Liver (tissue), 8 donors: ENCODE measurements at regions not wholly inside any gene's neighbourhood (a gene's known extent, or its start where the extent isn't known, plus 50 kb on each side); places are given as distances from the start of the nearest gene placed in this dataset.

Source experiments
- DNase-seq: peaks from one replicate; pipeline ENCODE4 v3.0.0-alpha.2; 2017; ENCODE audit warnings: low spot score
- H3K27ac ChIP-seq, 2 donors: one replicate each; pipeline ENCODE4 v1.7.0; 2013; ENCODE audit warnings: inconsistent platforms in 2 of 2, low read length in 2 of 2, control low read depth in 1 of 2, low read depth in 1 of 2, mild to moderate bottlenecking in 1 of 2
- H3K27me3 ChIP-seq, 4 donors: one replicate each; pipeline versions ENCODE4 v1.6.1 to v1.7.0; 2013; ENCODE audit warnings: low read length in 3 of 4, inconsistent platforms in 1 of 4, mild to moderate bottlenecking in 1 of 4, moderate library complexity in 1 of 4; ENCODE audit not compliant: control insufficient read depth in 4 of 4, insufficient read depth in 4 of 4
- H3K36me3 ChIP-seq, 4 donors: one replicate each; pipeline versions ENCODE4 v1.6.1 to v1.7.0; 2013; ENCODE audit warnings: low read length in 3 of 4, mild to moderate bottlenecking in 3 of 4, low read depth in 1 of 4, moderate library complexity in 1 of 4; ENCODE audit not compliant: control insufficient read depth in 4 of 4, insufficient read depth in 3 of 4
- H3K4me1 ChIP-seq, 4 donors: one replicate each; pipeline versions ENCODE4 v1.6.1 to v1.7.0; 2013; ENCODE audit warnings: low read length in 3 of 4, mild to moderate bottlenecking in 3 of 4, moderate library complexity in 1 of 4; ENCODE audit not compliant: control insufficient read depth in 4 of 4, insufficient read depth in 4 of 4
- H3K4me3 ChIP-seq, 3 donors: one replicate each; pipeline versions ENCODE4 v1.6.1 to v1.7.0; 2013; ENCODE audit warnings: low read length in 3 of 3, control low read depth in 1 of 3, low read depth in 1 of 3, mild to moderate bottlenecking in 1 of 3
- H3K9ac ChIP-seq, 2 donors: one replicate each; pipeline ENCODE4 v1.7.0; 2013; ENCODE audit warnings: low read length in 2 of 2, mild to moderate bottlenecking in 2 of 2, moderate library complexity in 2 of 2, control low read depth in 1 of 2, low read depth in 1 of 2
- H3K9me3 ChIP-seq, 4 donors: one replicate each; pipeline versions ENCODE4 v1.6.1 to v1.7.0; 2013; ENCODE audit warnings: low read length in 3 of 4; ENCODE audit not compliant: control insufficient read depth in 4 of 4
- EGR1 ChIP-seq, 2 donors: IDR thresholded peaks; 2 replicates each; pipeline ENCODE4 v1.6.1; 2016 to 2018; ENCODE audit warnings: antibody characterized with exemption in 2 of 2, low read depth in 2 of 2
- FOXA2 ChIP-seq: IDR thresholded peaks from 2 replicates; pipeline ENCODE4 v1.6.1; 2016; ENCODE audit warnings: antibody characterized with exemption
- GABPA ChIP-seq, 2 donors: IDR thresholded peaks in 1 of 2; conservative IDR thresholded peaks in 1 of 2; 2 replicates each; pipeline ENCODE4 v1.6.1; 2016; ENCODE audit warnings: antibody characterized with exemption in 2 of 2, mild to moderate bottlenecking in 1 of 2, moderate library complexity in 1 of 2
- HNF4A ChIP-seq, 2 donors: conservative IDR thresholded peaks; 2 replicates each; pipeline ENCODE4 v1.6.1; 2016; ENCODE audit warnings: antibody characterized with exemption in 2 of 2, mild to moderate bottlenecking in 2 of 2
- HNF4G ChIP-seq: IDR thresholded peaks from 2 replicates; pipeline ENCODE4 v1.6.1; 2016; ENCODE audit warnings: antibody characterized with exemption
- JUND ChIP-seq, 2 donors: IDR thresholded peaks; 2 replicates each; pipeline ENCODE4 v1.6.1; 2016; ENCODE audit warnings: antibody characterized with exemption in 2 of 2
- NR2F2 ChIP-seq: IDR thresholded peaks from 2 replicates; pipeline ENCODE4 v1.6.1; 2016; ENCODE audit warnings: antibody characterized with exemption
- RAD21 ChIP-seq, 2 donors: IDR thresholded peaks; 2 replicates each; pipeline ENCODE4 v1.6.1; 2016; ENCODE audit warnings: antibody characterized with exemption in 2 of 2, mild to moderate bottlenecking in 2 of 2
- RXRA ChIP-seq, 2 donors: IDR thresholded peaks; 2 replicates each; pipeline ENCODE4 v1.6.1; 2017 to 2018; ENCODE audit warnings: antibody characterized with exemption in 2 of 2, mild to moderate bottlenecking in 1 of 2
- SP1 ChIP-seq: IDR thresholded peaks from 2 replicates; pipeline ENCODE4 v1.6.1; 2018; ENCODE audit warnings: antibody characterized with exemption, mild to moderate bottlenecking
- TAF1 ChIP-seq: conservative IDR thresholded peaks from 2 replicates; pipeline ENCODE4 v1.6.1; 2016; ENCODE audit warnings: antibody characterized with exemption, mild to moderate bottlenecking
- YY1 ChIP-seq: IDR thresholded peaks from 2 replicates; pipeline ENCODE4 v1.6.1; 2016; ENCODE audit warnings: antibody characterized with exemption, mild to moderate bottlenecking
- WGBS: extraction: QIAGEN DNeasy Blood & Tissue Kit; methylation state at CpG from one replicate; pipeline ENCODE4 v1.1.7; 2013; 5-methylcytosine and 5-hydroxymethylcytosine counted together
- TF ChIP-seq, protein P1 (sequence below): fragments of 150-350 bp; IDR thresholded peaks from 2 replicates; pipeline ENCODE4 v1.5.1; 2017; ENCODE audit warnings: improper control_type of control experiment, low read depth, low read length; ENCODE audit not compliant: missing input control
- TF ChIP-seq, protein P2 (sequence below): IDR thresholded peaks from 2 replicates; pipeline ENCODE4 v1.6.1; 2016; ENCODE audit warnings: antibody characterized with exemption, mild to moderate bottlenecking
- TF ChIP-seq, protein P3 (sequence below): IDR thresholded peaks from 2 replicates; pipeline ENCODE4 v1.6.1; 2016; ENCODE audit warnings: antibody characterized with exemption
- TF ChIP-seq, protein P4 (sequence below): IDR thresholded peaks from 2 replicates; pipeline ENCODE4 v1.6.1; 2016; ENCODE audit warnings: antibody characterized with exemption
- donor health status: healthy.
- donor health status: healthy.
- donor health status: healthy.
- donor health status: healthy.
- donor health status: healthy.

GRCh38 chr7:8939446-8939845 lies 506.0 kb downstream of the NXPH1 start:
- H3K9ac ChIP-seq = no peak overlapping the region
- DNase-seq = no peak
- no peaks in the 10 kb centered on the region for H3K9me3 ChIP-seq
- 35% methylated on average over 1 of the region's 1 CpG for WGBS
- no peak overlapping the region for H3K4me3 ChIP-seq
- H3K27me3 ChIP-seq = no peaks in the 10 kb centered on the region
- H3K27ac ChIP-seq = no peak overlapping the region
- no peak for TF ChIP-seq SP1
- TF ChIP-seq JUND (IDR thresholded peaks at IDR 0.05) = no peak
- no peaks in the 10 kb centered on the region for H3K36me3 ChIP-seq
- no peaks in the 10 kb centered on the region for H3K4me1 ChIP-seq

- WGBS = 67% methylated on average over 2 of the region's 2 CpGs
- no peak for TF ChIP-seq TAF1
- TF ChIP-seq EGR1 (IDR thresholded peaks at IDR 0.05; ENCODE audit: low read depth in 2 of 2) = no peak
- TF ChIP-seq GABPA (IDR thresholded peaks at IDR 0.05 in 1 of 2, conservative IDR thresholded peaks at IDR 0.05 in 1 of 2) = no peak
- H3K36me3 ChIP-seq = no peaks in the 10 kb centered on the region
- no peak overlapping the region for H3K27ac ChIP-seq
- no peaks in the 10 kb centered on the region for H3K4me1 ChIP-seq
- no peaks in the 10 kb centered on the region for H3K27me3 ChIP-seq
- H3K9ac ChIP-seq = no peak overlapping the region
- no peak for DNase-seq
- H3K4me3 ChIP-seq = no peak overlapping the region
- no peaks in the 10 kb centered on the region for H3K9me3 ChIP-seq
Observed at GRCh38 chr7:8963722-8964121, 530.3 kb downstream of the NXPH1 start.

DNA sequence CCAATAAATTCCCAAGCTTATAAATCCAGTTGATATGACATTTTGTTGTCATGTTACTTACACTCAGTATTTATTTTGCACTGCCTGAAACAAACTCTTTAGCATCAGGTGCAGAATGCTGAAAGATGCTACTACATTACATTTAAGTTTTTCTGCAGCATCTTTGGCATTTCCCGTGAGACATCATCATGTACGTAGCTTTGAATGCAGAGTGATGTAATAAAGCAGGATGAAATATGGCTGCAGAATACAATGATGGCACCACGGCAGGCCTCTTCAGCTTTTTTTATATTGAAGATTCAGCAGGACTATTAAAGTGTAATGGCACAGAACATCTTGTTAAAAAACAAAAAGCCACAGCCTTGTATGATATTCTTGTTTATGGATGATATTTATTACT lies 531.8 kb downstream of the NXPH1 start:
- Histone ChIP-seq H3K27ac (no peak overlapping the region), H3K9ac (no peak overlapping the region), H3K4me3 (no peak overlapping the region), H3K4me1 (no peaks in the 10 kb centered on the region), H3K27me3 (no peaks in the 10 kb centered on the region), H3K9me3 (no peaks in the 10 kb centered on the region), H3K36me3 (no peaks in the 10 kb centered on the region)
- no peak for TF ChIP-seq RXRA (IDR thresholded peaks at IDR 0.05)
- no peak for TF ChIP-seq RAD21 (IDR thresholded peaks at IDR 0.05)
- TF ChIP-seq, protein P1, sequence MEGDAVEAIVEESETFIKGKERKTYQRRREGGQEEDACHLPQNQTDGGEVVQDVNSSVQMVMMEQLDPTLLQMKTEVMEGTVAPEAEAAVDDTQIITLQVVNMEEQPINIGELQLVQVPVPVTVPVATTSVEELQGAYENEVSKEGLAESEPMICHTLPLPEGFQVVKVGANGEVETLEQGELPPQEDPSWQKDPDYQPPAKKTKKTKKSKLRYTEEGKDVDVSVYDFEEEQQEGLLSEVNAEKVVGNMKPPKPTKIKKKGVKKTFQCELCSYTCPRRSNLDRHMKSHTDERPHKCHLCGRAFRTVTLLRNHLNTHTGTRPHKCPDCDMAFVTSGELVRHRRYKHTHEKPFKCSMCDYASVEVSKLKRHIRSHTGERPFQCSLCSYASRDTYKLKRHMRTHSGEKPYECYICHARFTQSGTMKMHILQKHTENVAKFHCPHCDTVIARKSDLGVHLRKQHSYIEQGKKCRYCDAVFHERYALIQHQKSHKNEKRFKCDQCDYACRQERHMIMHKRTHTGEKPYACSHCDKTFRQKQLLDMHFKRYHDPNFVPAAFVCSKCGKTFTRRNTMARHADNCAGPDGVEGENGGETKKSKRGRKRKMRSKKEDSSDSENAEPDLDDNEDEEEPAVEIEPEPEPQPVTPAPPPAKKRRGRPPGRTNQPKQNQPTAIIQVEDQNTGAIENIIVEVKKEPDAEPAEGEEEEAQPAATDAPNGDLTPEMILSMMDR = no peak
- TF ChIP-seq FOXA2 = no peak
- no peak for TF ChIP-seq TAF1
- no peak for TF ChIP-seq HNF4A (conservative IDR thresholded peaks at IDR 0.05)
- no peak for TF ChIP-seq GABPA (IDR thresholded peaks at IDR 0.05 in 1 of 2, conservative IDR thresholded peaks at IDR 0.05 in 1 of 2)
- no peak for TF ChIP-seq NR2F2
- TF ChIP-seq, protein P2, sequence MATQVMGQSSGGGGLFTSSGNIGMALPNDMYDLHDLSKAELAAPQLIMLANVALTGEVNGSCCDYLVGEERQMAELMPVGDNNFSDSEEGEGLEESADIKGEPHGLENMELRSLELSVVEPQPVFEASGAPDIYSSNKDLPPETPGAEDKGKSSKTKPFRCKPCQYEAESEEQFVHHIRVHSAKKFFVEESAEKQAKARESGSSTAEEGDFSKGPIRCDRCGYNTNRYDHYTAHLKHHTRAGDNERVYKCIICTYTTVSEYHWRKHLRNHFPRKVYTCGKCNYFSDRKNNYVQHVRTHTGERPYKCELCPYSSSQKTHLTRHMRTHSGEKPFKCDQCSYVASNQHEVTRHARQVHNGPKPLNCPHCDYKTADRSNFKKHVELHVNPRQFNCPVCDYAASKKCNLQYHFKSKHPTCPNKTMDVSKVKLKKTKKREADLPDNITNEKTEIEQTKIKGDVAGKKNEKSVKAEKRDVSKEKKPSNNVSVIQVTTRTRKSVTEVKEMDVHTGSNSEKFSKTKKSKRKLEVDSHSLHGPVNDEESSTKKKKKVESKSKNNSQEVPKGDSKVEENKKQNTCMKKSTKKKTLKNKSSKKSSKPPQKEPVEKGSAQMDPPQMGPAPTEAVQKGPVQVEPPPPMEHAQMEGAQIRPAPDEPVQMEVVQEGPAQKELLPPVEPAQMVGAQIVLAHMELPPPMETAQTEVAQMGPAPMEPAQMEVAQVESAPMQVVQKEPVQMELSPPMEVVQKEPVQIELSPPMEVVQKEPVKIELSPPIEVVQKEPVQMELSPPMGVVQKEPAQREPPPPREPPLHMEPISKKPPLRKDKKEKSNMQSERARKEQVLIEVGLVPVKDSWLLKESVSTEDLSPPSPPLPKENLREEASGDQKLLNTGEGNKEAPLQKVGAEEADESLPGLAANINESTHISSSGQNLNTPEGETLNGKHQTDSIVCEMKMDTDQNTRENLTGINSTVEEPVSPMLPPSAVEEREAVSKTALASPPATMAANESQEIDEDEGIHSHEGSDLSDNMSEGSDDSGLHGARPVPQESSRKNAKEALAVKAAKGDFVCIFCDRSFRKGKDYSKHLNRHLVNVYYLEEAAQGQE = no peak
- TF ChIP-seq, protein P3, sequence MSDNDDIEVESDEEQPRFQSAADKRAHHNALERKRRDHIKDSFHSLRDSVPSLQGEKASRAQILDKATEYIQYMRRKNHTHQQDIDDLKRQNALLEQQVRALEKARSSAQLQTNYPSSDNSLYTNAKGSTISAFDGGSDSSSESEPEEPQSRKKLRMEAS = no peak
- no peak for TF ChIP-seq JUND (IDR thresholded peaks at IDR 0.05)
- no peak for TF ChIP-seq YY1
- TF ChIP-seq EGR1 (IDR thresholded peaks at IDR 0.05; ENCODE audit: low read depth in 2 of 2) = no peak
- TF ChIP-seq, protein P4, sequence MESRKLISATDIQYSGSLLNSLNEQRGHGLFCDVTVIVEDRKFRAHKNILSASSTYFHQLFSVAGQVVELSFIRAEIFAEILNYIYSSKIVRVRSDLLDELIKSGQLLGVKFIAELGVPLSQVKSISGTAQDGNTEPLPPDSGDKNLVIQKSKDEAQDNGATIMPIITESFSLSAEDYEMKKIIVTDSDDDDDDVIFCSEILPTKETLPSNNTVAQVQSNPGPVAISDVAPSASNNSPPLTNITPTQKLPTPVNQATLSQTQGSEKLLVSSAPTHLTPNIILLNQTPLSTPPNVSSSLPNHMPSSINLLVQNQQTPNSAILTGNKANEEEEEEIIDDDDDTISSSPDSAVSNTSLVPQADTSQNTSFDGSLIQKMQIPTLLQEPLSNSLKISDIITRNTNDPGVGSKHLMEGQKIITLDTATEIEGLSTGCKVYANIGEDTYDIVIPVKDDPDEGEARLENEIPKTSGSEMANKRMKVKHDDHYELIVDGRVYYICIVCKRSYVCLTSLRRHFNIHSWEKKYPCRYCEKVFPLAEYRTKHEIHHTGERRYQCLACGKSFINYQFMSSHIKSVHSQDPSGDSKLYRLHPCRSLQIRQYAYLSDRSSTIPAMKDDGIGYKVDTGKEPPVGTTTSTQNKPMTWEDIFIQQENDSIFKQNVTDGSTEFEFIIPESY = no peak
- TF ChIP-seq HNF4G = no peak
- no peak for TF ChIP-seq SP1
- WGBS = 88% methylated on average over 3 of the region's 3 CpGs
- no peak for DNase-seq
